NCI-H2227 treated with DMSO at 0.1 percent for 48 hours (cell line): ENCODE measurements at regions not wholly inside any gene's neighbourhood (a gene's known extent, or its start where the extent isn't known, plus 50 kb on each side); places are given as distances from the start of the nearest gene placed in this dataset.

Source experiments
- DNase-seq: peaks from one replicate; lab custom pipeline; 2025; lab: John Stamatoyannopoulos, UW

DNA sequence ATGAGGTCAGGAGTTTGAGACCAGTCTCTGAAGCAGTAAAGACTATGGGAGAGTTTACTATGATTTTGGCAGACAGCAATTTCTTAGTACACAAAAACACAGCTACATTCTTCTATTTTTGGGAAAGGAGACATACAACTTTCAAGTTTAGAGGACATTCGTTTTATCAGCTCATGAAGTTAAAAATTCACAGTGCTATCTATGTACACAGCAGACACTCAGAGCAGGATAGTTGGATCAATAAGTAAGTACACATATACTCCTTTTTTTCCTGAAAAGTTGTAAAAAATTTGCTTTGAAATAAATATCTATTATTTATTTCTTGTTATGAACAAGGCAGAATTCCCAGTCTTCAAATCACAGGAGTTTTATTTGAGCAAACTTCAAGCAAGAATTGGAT, 159.7 kb downstream of the SERPINI1 start:
- DNase-seq = no peak

DNA sequence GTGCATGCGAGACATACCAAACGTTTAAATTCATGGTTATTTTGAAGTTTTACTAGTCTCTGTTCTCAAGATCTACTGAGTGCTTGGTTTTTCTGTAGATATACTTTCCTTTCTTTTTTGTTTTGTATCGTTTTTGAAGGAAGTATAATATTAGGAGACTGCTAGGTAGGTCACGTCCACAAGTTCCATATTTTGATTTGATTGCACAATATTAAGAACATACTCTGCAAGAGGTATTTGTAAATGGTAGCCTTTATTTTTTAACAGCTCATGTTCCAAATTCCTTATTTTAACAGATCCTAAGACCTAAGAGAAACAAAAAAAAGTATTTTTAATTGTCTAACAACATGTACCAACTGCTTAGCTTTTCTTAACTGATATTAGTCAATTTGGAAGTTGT, 156.7 kb downstream of the SERPINI1 start:
- DNase-seq = no peak

DNA sequence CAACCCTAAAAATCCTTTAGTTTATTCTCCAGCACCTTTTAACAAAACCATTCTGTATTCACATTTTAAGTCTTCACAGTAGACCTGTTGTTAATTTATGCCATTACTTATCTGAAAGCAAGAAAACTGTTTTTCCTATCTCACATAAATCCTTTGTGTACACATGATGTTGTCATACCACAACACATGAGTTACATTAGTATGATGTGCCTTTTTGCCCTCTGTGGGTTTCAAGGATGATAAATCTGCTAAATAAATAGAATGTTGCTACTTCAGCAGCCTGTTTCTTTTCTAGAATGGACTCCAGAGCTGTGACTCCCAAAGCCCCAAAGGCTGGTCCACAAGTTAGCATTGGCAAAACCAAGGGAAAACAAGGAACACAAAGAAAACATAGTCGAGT, 151.6 kb downstream of the SERPINI1 start:
- DNase-seq = no peak

DNA sequence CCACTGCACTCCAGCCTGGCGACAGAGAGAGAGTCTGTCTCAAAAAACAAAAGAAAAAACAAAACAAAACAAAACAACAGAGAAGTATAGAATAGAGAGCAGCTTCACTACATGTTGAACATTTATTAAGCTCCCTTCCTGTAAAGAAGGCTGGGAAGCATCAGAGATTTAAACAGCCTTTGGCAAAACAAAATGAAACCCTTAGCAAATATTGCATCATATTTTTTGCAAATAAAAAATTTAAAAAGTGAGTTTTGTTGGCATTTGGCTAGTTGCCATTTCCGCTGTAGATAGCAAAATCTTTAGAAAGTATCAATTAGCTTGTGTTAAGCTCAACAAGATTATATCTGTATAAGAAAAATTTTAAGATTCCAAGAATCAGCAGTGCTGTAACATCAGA, 151.2 kb downstream of the SERPINI1 start:
- DNase-seq = no peak

DNA sequence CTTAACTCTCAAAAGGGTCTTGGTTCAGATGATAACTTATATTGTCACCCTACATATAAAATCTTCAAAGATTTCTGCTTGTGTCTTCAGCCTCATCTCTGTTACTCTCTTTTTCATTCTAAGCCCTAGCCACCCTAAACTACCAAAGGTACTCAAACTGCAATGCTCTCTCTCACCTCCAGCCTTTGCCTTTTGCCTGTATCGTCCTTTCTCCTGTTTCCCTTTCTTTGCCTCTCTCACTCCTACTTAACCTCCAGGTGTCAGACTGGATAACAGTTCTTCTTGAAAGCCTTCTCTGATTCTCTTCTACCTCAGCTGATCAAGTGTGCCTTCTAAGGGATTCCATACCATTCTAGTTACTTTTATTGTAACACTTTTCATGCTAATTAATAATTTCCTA, 149.8 kb downstream of the SERPINI1 start:
- DNase-seq = no peak

DNA sequence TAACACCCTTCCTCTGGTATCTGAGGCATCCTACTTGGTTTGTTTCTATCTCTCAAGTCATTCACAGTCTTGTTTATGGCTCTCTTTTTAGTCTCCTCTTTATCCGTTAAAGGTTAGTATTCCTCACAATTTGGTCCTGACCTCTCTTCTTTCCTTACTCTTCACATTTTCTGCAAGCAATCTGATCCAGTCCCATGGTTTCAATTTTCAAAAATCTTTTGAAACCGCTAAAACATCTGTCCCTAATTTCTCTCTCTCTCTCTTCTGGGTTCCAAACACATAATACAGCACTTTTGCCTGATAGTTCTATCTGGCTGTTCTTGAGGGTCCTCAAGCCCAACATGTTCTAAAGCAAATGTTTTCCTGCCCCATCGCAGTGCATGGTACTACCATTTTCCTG, 149.0 kb downstream of the SERPINI1 start:
- no peak for DNase-seq

DNA sequence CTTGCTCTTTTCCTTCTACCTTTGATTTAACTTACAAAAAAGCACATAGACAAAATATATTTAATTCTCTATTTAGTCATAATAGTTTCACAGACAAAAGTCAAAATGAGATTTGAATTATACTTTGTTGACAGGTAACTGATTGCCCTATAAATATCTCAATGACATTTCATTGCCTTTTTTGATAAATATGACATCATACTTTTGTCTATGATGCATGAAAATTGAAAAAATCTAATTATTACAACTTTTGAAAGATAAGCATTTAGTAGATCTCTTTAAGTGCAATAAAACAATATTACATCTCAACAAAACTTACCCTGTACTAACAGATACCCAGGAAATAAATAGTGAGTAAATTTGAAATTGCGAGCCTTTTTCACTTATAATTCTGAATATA, 147.9 kb downstream of the SERPINI1 start:
- no peak for DNase-seq

DNA sequence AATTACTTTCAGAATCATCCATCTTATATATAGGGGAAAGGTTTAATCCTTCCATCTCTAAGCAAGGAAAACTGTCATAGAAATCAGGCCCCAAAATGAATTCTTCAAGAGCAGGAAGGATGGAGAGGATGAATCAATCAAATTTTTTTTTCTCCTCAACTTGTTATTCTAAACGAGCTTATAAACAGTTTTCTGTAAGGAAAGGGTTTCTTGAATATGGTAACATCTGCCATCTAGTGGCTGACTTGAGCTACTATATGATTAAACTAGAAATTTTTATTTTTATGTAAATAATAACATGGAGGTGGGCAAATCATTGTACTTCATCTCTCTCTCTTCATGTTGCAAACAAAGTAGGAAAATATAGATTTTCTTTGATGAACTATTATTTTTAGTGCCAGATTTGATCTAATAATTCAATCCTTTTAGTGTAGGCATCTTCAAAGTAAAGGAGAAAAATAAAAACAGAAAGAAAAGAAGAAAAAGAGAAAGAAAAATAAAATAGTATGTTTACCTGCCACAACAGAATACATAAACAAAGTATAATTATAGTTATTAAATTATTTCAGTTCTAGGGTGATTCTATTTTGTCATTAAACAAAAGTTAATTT, 146.6 kb downstream of the SERPINI1 start:
- DNase-seq = peak; percentile 45

DNA sequence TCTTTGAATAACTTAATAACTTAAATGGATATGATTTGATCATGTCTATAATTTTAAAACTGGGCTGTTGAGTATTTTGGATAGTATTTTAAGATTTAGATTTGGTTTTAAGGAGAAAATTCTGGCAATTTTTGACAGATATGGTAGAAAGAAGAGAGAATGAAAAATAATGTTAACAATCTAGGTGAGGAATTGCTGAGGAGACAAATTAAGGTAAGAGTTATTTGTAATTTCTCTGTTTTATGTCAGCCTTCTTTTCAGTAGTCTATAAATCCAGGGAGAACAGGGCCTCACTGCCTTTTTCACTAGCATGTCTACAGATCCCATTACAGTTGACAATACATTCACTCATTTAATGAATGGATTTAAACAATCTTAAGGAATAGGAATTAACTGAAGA, 144.7 kb downstream of the SERPINI1 start:
- DNase-seq = no peak

DNA sequence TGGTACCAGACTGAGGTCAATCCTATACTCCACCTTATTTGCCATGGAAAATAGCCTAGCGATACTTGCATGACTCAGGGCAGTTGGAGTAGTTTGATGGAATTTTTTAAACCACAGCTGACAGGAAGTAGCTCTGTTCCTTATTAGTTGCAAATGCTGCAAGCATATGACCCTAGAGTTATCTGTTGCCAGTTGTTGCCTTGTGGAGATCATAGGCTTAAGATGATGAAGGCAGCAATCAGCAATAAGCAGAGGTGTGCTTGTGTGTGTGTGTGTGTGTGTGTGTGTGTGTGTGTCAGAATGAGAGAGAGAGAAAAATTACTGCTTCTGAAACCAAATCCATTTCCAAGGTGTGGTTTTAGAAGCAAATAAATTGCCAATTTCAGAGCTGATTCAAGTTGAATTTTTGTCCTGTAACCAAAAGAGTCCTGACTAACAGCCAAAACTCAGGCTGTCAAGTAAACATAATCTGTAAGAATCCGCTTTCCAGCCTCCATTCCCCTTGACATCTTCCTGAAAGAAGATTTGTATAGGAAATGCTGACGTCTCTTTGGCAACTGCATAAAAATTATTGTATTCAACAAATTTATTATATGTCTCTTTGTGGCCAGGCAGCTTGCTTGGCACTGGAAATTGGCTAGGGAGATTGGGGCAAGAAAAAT, 141.2 kb downstream of the SERPINI1 start:
- no peak for DNase-seq
